CD4-positive, alpha-beta T cell treated with Interleukin-4 for 1 hour (primary cell): ENCODE measurements at regions not wholly inside any gene's neighbourhood (a gene's known extent, or its start where the extent isn't known, plus 50 kb on each side); places are given as distances from the start of the nearest gene placed in this dataset.
"Not testable (repeated sequence)": the region's sequence is repeated elsewhere in the genome, so short reads cannot be mapped to it uniquely, and the experiment has no call there.

Experiments used
- DNase-seq, 2 donors: peaks; one replicate each; pipeline ENCODE4 v3.0.0-alpha.2; 2020 to 2022

DNA sequence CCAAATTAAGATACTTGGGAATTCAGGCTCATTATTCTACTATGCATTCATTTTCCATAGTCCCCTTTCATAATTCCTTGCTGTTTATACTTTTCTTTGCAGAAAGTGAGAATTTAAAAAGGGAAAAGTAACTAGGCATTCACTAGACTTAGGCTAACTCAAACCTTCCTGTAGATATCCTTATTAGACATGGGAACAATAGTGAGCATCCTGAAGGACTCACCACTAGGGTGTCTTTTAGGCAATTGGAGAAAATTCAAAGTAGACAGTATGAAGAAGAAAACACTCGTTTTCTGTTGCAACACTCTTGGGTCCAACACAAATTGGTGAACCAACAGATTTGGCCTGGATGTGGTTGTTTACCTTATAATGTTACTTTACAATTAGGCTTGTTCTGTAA is 213.2 kb upstream of the GRIN3A start:
- no peak for DNase-seq

DNA sequence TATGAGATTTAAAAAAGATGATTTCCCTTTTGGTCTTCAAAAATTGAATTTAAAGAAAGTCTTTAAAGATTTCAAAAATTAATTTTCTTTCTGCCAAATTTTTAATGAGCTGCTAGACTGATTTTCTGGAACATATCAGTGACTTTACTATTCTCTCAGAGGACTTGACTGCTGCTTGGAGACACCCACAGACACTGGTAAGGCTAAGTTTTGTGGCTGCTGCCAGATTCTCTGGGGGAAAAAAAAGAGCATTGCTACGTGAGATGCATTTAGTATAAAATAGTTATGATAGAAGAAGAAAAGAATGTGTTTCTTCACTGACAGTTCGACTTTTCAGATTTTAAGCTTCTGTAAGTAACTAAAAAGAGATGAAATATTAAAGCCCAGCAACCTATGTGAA is 193.3 kb upstream of the GRIN3A start:
- DNase-seq: no peak

DNA sequence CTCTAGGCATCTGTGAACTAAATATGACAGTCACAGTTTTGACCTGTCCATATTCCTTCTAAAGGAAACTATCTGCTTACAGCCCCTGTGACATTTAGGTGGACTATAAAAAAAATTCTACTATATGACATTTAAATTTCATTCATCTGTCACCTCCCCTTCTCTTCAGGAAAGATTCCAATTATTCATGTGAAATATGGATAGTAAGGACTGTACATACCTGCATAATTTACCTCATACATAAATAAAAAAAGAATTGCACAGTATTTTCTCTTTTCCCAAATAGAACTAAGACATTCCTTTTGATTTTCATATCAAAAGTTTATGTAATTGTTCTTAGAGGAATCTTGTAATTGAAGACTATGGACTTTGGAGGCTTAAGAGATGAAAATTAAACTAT is 192.3 kb upstream of the GRIN3A start:
- DNase-seq: no peak

DNA sequence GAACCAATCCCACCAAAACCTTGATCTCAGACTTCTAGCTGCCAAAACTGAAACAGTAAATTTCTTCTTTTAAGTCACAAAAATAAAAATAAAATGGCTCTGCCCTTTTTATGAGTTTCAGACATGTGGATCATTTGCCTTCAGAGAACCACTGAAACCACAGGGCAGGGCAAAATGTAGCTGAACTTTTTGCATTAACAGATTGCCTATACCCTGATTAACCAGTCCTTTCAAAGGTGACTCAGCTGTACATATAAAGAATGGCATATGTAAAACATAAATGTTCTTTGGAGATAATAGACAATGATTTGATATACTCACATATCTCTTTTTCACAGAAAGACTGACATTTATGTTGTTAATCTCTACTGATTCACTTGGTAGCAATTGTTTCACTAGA is 187.1 kb upstream of the GRIN3A start:
- no peak for DNase-seq

DNA sequence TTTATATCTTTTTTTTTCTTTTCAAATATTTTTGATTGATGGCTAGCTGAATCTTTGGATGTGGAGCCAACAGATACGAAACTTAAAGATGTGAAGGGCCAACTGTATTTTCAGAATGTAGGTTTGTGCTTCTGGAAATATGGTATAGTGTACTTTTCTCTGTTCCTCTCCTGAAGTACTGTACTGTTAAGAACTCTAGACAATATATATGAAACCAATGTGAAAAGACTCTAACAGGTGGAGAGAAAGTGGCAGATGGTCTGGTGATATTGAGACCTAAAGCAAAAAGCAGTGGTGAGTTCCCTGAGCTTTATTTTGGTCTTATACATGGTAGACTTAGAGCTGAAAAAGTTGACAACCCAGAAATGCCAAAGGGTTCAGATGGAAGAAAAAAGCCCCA is 185.0 kb upstream of the GRIN3A start:
- no peak for DNase-seq

DNA sequence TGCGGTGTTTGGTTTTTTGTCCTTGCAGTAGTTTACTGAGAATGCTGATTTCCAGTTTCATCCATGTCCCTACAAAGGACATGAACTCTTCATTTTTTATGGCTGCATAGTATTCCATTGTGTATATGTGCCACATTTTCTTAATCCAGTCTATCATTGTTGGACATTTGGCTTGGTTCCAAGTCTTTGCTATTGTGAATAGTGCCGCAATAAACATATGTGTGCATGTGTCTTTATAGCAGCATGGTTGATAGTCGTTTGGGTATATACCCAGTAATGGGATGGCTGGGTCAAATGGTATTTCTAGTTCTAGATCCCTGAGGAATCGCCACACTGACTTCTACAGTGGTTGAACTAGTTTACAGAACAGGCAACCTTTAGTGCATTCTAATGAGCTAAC is 178.5 kb upstream of the GRIN3A start:
- DNase-seq: not testable (repeated sequence)

DNA sequence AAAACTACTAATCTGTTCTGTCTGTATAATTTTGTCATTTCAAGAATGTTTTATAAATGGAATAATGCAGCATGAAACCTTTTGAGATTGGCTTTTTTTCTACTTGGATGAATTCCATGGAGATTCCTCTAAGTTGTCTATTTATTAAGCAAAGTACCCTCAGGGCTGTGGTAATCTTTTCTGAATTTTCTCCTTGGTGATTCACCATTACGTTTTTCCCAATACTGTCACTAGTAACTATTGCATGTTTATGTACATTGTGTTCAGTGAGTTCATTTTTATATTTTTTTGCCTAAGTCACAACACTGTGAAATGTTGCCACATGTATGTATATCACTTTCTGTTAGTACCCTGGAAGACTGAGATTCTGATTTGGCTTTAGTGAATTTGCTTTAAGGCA is 177.0 kb upstream of the GRIN3A start:
- DNase-seq: no peak

DNA sequence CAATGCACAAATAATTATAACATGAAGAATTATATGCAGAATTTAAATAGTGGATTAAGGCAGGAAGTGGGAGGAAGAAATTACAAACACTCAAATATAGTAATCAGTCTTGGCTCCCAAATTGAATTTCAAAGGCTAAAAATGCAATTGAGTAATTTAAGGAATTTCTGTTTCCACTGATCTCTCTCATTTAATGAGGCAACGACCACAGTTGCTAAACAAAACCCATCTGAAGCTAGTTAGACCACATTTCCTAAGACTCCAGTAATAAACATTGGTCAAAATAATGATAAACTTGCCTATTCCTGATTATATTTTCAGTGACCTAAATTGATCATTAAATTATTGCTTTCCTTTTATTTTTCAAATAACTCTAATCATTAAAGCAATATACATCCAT is 174.3 kb upstream of the GRIN3A start:
- DNase-seq: no peak

DNA sequence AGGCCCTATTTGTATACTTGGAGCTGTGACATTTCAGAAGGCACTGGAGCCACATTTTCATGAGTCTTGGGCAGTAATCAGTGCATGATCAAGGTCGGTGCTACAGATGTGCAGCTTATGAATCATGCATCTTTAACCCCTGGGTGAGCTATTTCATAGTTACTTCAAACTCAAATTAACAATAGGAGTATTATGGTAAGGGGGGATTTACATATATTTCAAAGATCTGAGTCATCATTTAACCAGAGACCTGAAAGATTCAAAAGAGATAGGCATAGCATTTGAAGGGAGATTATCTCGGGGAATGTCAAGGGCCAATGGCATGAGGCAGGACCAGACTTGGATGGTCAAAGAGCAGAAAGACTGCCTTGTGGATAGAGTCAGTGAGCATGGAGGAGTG is 169.0 kb upstream of the GRIN3A start:
- no peak for DNase-seq

DNA sequence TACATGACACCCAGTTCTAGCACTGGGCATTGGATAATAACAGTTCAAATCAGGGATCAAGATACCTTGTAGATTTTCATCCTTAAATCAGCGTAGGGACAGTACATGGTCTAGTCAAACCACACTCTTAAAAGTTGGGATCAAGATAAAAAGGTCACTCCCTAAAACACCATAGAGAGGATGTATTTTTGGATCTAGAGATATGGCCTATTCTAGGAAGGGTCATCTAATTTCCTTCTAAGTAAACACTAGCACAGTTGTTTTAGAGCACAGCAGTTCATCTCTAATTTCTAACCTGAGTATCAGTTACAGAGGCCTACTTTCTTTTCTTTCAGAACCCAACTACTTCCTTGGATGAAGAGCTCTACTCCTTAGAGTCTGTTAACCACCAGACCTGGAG is 166.4 kb upstream of the GRIN3A start:
- DNase-seq: no peak

DNA sequence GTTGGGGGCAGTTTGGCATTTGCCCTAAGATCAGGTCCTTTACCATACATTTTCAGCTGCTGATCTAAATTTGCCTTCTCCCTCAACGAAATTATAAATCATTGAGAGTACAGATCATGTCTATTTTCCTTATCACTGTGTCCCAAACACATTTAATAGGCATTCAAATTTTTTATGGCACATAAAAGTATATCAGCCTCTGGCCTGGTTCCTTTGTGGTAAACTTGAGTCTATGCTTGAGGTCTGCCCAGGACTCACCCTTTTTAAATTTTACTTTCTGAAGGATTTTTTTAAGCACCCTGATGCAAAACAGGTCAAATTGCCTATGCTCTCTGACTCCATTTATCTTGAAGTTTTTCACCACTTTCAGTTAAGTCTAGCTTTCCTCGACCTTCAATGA is 163.6 kb upstream of the GRIN3A start:
- DNase-seq: no peak

DNA sequence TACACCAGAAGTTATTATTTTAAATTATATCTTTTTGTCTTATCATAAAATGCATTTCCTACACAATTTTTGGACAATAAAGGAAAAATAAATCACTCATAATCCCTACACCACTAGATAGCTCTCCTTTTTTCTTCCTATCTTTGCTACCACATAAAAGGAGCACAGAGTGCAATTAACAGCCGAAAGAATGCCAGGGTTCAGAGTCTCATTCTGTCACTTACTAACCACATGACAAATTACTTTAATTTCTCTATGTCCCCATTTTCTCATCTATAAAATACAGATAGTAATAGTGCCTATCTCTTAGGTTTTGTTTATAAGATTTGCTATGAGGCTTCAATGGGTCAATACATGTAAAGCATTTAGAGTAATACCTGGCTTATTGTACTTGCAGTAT is 158.7 kb upstream of the GRIN3A start:
- DNase-seq: no peak

DNA sequence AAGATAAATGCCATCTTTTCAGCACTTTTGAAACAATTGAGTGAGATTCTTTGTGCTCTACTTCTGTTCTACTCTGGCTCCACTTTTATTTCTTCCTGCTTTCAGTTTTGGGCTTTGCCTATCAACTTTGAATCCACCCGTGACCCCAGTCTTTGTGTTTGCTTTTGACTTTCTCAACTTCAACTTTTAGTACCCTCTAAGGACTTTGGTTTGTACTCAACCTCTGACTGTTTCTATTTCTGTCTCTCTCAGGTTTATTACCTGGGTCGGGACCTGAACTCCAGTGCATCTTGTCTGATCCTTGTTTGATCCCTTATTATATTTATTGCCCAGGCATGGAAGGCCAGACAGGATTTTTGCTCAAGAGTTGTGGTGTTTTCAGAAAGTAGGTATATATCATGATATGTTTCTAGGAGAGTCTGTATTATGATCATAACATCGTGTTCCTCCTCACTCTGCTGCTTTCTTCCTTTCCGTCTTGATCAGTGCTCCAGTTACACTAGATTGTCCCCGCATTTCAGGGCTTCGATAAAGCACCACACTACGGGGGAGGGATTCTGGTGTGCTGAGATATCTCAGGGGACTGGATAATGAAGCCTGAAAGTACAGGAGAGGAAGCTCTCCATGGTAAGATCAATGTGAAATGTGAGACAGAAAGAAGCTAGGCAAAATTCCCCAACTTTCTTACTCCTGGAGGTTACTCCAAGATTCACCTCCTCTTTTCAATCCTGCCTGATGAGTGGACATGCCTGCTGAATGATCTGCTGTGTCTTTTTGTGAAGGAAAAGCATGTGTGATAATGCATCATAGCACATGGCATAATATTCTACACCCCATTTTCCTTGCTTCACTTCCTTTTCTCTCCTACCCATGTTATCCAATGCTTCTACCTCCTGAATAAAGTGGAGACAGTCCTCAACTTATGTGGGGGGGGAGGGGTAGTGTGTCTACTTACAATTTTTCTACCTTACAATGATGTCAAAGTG is 155.5 kb upstream of the GRIN3A start:
- no peak for DNase-seq

DNA sequence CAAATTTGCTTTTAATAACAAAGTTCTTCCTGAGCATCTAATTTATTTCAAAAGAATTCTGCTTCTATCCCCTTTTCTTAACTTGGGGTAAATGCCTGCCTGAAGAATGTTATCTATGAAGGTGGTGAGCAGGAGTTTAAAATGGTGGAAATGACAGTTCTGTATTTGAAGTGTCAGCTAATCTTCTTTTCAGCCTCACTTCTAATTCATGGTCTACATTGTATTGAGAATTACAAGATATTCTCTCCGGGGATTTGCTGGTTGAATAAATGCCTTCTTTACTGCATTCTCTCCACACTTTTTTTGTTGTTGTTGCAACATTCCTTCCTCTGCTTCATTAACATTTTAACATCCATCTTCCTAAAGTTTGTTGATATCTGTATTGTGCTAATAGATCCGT is 143.1 kb upstream of the GRIN3A start:
- no peak for DNase-seq

DNA sequence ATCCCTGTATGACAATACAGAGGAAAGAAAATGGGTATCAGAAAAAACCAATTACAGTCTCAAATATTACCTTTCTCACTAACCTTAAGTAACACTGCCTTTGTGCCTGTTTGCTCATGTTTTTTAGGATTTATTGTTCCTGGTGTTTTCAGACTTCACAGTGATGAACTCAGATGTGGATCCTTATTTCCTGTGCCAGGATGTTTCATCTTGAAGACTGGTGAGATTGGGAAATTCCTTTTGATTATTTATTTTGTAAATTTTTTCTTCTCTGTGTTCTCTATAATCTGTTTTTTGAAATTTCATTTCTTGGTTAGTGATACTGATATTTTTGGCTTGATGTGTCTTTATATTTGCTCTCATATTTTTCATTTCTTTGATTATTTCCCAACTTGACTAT is 142.4 kb upstream of the GRIN3A start:
- no peak for DNase-seq

DNA sequence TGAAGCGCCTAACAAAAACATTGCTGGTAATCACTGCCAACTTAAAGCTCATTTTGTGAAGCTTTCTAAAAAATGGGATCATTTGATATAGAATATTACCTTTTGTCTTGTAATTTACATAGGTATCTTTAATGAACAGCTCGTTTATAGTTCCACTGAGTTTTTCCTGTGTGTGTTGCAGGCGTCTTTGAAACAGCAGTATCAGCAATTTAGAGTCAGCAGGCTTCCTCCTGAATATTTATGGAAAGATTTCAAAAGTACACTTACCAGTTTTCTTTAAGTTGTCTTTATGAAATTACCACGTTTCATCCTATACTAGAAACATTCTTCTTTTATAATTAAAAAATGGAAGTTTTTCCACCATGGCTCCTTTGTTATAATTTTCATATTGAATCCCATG is 140.3 kb upstream of the GRIN3A start:
- no peak for DNase-seq

DNA sequence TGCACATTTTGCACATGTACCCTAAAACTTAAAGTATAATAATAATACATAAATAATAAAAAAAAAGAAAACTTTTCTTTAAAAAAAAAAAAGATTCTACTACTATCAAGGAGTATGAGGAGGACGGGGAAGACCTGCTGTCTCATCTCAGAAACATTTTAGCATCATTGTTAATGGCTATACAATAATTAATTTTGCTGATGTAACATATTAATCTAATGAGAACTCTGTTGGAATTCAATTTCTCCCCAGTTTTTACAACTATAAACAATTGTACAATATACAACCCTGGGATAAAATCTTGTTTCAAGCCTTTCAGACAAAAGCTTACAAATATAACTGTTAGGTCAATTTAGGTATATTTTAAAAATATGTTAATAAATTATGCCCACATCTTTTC is 139.0 kb upstream of the GRIN3A start:
- no peak for DNase-seq

DNA sequence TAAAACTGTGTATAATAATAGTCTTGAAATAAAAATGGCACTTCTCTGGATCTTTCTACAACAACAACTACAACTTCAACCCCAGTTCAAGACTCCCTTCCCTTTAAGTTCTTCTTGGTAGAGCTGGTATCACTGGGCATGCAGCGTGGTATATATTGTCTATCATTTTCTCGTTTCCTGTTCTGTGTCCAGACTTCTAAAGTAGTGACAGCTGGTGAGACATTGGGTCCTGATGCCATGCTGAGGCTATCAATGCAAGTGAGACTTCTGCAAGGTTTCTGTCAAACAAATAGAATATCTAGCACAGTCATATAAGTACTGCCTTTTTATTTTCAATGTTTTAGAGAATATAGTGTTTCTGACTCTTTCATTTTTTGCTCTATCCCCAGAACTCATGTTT is 123.0 kb upstream of the GRIN3A start:
- no peak for DNase-seq

DNA sequence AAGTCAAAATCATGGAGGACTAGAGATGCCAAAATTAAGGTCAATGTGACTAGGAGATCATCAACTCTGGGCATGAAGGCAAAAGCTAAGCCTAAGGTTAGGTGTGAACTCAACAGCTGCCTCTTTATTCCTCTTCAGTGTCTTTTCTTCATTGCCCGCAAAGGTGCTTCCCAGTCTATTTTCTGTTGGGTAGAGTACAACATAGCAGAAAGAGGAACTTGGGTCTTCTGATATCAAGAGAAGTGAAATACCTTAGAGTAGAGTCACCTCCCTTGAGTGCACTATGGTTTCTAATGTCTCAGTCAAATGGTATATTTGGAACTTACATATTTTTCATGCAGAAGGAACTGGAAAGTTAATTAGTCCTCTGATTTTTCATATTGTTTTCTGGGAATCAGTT is 122.5 kb upstream of the GRIN3A start:
- no peak for DNase-seq

DNA sequence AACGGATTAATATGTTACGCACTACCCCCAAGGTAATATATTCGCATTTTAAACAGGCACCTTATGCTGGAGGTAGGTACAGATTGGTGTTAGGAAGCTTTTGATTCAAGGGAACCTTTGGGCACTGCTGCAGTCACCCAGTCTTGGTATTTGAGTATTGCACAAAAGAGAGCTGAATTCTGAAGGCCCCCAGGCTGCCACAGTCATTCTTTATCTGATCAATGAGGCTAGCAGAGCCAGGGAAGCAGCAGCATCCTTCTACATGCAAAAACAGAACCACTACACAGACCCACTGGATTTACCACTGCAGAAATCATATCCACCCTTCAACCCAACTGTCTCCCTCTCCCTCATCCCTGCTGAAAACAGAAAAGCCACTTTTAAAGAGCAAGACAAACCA is 121.2 kb upstream of the GRIN3A start:
- no peak for DNase-seq

DNA sequence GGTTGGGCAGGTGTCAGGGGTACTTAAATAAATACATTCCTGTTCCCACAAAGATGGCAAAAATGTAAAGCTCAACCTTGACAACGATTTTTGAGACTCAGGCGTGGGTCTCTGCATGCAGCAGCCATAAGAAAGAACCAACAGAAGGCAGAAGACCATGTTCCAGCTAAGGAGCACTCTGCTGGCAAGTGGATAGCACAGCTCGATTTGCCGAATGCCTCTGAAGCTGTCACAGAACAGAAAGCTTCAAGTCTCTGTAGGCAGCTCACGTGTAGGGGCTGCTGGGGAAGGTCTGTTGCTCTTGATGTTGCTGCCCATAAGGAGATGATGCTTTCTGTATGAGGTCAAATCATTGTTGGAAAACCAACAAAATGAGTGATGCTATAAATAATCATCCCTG is 119.6 kb upstream of the GRIN3A start:
- no peak for DNase-seq

DNA sequence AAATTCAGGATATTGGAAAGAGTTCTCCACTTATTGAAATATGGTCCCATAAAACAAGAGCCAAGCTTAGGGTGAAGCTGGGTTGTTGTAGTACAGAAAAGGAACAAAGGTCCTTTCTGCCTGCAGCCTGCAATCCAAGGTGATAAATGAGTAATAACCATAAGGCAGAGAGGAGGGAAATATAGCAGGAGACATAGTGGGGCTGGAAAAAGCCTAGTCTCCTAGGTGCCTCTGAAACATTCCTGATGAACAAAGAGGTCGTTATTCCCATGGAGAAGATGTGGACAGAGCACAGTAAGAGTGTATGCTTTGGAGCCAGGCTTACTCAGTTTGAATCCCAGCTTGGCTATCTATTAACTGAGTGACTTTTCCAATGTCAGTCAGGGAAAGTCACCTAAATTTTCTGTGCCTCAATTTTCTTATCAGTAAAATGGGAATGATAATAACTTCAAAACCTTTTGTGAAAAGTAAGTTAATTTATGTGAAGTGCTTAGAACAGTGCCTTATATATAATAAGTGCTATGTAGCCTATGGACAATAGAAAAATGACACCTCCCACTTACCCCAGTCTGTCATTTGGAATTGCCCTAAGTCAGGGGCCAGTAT is 110.8 kb upstream of the GRIN3A start:
- no peak for DNase-seq

DNA sequence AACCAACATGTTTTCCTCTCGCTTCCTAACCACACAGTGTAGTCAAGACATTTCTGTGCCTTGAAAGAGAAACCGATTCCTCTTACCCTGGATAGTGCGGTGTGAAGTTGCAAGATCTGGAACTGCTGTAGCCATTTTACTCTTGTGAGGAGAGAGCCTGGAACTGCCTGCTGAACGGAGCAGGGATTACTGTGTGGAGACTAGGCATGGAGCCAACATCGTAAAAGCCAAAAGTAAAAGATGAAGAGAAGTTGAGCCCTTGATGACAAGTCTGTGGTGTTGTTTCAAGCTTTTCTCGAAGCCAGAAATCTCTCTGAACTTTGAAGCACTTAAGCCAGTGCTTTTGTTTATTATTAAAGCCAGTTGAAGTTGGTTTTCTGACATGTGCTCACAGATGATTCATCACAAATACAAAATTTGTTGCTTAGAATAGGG is 110.1 kb upstream of the GRIN3A start:
- DNase-seq: no peak

DNA sequence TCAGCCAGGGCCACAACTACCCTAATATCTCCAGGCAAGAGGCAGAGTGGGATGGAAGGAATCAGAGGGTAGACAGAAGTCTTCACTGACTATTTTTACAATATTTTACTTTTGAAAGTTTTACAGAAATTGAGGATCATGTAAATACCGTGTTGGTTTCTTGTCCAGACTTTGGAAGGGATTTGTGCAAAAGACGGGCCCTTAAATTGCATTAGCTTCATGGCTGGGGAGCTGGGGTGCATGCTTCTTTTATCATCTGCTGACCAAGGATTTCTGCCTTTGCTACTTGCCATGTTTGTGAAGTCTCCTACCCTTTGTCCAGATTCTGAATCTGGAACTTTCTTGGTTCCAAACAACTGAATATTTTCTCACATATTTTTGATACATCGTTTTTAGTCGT is 107.7 kb upstream of the GRIN3A start:
- no peak for DNase-seq
